Stimulated activated CD4-positive, alpha-beta T cell treated with anti-CD3 and anti-CD28 coated beads, Interleukin-15, amount 100 ng/mL, for 24 hours (primary cell): ENCODE measurements at regions not wholly inside any gene's neighbourhood (a gene's known extent, or its start where the extent isn't known, plus 50 kb on each side); places are given as distances from the start of the nearest gene placed in this dataset.

ENCODE experiments used
- DNase-seq: peaks from one replicate; pipeline ENCODE4 v3.0.0-alpha.2; 2020

DNA sequence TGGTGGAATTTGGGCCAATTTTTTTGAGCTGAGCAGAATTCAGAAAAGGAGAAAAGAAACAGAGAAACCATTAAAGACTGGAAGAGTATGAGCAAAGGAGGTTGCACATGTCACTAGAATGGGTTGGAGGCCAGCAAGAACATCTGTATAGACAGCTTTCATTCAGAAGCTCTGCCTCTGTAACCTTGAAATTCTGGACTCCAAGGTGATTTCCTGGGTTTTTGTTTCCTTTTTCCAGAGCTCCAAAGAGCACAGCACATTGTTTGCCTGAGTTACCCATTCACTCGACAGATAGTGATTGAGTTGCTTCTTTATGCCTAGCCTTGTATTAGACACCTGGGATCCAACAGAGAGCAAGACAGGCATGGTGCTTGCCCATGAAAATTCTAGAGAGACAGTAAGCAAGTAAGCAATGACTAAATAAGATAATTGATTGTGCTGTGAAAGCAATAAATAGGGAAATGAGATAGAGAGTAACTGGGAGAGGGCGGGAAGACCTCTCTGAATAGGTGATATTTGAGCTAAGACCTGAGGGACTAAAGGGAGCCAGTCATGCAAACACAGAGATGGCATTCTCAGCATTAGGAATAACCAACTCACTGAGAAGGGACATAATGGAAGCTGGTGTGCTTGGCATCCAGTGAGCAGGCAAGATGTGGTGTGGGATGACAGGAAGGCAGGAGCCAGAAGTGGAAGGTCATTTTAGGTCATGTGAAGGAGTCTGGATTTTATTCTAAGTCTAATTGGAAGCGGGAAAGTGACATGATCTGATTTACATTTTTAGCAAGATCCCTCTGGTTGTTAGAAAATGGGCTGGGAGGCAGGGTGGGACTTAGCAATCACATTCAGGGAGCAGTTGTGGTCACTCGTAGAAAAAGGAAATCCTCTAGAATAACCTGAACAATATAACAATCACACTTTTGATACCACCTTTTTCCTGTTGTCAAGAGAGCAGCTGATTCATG is 197.5 kb downstream of the HS3ST3A1 start:
- no peak for DNase-seq

DNA sequence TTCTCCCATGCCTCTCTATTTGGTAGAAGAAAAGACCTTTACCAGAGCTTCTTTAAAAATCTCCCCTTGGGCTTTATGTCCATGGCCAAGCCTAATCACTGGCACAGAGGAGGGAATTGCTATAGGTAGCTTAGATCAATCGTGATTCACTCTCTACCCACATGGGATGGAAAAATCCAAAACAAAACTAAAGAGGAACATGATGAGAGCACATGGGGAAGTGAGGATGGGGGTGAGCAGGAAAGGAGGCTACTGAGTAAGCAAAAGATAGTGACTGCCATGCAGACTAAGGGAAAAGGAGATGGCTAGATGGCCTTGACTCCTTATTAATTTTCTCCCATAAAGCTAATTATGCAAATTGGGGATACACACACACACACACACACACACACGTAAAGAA is 201.2 kb downstream of the HS3ST3A1 start:
- DNase-seq, result no peak

DNA sequence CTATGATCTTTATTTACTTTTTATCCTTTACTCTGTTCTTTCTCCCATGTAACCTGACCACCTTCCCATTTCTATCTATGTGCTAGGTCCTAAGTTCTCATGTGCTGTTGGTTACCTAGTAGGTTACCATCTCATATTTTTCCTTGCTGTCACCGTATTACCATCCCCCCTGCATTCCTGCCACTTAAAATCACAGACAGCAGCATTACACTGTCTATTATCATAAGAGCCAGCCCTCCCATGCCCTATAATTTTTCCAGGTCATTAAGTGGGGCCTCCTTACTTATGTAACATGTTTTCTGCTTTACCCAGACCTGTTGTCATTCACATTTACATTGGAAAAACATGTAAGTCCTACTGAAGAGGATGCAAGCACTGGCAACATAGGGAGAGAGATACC is 202.9 kb downstream of the HS3ST3A1 start:
- no peak for DNase-seq

DNA sequence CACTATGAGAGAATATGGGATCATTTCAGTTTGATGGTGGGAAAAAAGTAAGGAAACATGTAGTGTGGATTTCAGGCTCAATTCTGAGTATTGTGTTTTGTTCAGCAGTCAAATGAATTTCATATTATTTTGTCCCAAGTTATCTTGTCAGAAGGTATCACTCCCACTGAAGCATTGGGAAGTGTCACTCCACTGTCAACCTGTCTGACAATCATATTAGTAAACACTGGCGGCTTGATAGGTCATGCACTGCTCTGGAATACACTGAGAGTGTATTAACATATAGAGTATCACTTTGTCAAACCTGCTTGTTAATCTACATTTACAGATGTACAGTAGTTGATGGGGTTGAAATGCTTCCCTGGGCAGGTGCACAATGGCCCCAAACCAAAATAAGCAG is 203.6 kb downstream of the HS3ST3A1 start:
- DNase-seq, result no peak

DNA sequence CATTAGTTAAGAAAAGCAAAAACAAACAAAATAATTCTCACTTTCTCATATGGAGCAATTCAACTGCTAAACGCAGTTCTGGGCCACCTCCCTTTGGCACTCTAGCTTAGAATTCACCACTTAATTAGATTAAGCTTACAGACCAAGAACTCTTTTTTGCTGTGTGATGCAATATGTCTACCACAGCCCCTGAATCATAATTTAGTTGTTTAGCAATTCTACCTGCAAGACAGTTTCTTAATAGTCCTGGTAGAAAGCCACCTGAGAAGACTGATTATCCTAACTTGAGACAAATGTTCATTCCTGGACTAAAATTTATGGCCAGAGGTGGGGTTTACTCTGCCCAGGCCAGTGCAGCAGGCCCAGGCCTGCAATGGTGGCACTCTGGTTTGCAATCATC is 205.9 kb downstream of the HS3ST3A1 start:
- DNase-seq, result no peak

DNA sequence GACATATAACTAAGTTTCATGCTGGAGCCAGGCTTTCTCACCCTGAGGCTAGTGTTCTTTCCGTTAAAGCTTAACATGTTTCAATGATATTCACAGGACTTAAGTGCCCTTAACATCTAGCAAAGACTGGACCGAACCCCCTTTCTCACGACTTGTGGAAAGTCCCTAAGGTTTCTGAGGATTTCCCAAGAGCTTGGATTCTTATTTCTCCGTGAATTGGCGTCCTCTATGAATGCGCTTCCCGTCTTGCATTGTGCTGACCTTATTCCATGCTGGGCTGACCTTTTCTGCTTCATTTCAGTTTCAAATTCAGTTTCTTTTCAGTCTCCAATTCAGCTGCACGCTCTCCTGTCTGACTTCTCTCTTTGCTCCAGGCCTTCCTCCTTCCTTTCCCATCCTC is 206.4 kb downstream of the HS3ST3A1 start:
- no peak for DNase-seq

DNA sequence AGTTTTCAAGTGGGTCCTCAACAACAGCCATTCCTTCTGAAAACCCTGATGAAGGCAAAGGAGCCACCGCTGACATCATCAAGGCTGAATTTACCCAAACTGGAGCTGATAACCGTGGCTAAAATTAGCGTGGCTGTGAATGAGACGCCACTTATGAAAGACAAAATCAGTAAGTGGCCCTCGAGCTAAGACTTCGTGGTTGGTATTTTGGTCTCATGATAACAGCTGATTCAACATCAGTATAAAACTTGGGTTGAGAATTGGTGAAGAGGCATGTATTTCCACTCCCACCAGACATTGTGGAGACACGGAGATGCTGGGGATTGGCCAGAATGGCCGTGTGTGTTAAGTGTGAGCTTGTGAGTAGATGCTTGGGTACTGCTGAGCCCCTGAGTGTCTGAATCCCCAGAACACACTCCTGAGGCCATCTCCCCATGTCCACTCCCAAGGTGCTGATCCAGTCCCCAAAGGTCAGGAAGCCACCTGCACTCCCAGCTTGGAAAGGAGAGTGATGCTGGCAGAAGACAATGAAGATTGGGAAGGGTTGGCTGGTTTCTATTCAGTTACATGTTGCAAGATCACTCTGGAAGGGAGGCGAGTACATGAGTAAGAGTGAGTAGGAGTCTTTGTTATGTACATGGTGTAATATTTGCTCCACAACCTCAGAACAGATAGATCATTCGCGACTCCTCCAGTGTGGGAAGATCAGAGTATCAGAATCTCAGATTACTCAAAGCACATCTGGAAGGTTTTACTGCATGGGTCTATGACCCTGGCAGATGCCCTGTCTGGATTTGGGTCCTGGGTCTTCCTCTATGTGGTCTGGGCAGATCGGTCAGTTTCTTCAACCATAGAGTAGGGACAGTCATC is 207.7 kb downstream of the HS3ST3A1 start:
- no peak for DNase-seq

DNA sequence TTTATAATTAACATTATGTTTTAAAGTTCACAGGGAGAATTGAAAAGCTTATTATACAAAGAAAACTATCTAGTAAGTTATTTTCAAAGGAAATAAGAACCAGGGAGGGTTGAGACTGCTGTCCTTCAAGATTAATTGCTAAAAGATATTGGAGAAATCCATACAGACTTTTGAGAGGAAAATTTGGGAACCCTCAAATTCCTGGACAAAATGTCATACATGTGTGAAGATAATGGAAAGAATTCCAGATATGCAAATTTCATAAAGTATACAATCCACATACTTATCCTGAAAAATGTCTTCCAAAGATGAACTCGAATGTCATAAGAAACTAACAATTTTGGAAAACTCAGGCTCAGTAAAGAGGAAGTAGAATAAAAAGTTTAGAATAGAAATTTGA is 213.8 kb downstream of the HS3ST3A1 start:
- DNase-seq, result no peak

DNA sequence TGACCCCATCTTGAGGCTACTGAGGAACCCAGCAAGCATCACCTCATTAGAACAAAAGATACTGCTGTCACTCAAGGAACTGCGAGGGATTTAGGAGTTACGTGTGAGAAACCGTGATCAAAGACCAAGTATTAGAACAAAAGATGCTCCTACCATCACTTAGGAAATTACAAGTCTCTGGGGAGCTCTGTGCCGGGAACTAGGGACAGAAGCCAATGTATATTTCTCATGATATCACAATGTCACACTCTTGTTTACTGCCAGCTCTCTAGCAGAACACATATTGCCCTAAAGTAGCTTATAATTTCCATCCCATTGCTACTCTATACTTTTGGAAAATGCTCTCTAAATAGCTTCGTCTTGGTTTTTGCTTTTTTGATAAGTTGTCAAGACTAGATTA is 214.5 kb downstream of the HS3ST3A1 start:
- DNase-seq, result no peak

DNA sequence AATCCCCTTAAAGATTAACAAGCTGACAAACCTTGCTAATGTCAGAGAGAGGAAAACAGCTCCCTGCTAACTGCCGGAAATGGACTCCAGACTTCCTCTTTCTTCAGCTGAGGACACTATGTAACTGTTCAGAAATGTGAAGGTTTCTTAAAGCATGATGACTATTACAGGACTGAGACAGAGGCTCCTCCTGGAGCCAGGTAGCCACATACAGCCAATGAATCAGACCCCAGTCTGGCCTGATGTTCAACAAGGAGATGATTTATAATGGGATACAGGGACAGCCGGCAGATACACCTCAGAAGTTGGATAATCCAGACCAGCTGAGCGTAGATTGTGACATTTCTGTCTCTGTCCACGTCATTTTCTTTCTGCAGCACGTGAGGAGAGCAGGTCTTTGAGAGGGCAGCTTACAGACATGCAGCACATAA is 216.2 kb downstream of the HS3ST3A1 start:
- DNase-seq, result no peak

DNA sequence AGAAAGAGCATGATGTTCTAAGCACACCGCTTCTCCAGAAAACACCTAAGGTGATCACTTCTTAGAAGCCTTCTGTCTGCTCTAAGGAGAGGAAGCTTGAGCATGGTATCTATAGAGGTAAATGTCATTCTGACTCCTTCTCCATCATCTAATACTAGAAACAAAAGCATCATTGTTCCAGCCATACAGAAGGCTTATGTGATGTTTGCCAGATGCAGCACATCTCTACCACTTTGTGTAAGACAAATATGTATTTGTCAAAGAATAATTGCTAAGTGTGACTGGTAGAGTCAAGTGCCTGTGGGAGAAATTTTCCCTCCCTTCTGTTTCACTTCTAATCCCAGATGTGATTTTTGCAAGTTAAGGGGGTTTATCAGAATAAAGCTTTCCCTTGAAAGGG is 217.1 kb downstream of the HS3ST3A1 start:
- DNase-seq, result no peak

DNA sequence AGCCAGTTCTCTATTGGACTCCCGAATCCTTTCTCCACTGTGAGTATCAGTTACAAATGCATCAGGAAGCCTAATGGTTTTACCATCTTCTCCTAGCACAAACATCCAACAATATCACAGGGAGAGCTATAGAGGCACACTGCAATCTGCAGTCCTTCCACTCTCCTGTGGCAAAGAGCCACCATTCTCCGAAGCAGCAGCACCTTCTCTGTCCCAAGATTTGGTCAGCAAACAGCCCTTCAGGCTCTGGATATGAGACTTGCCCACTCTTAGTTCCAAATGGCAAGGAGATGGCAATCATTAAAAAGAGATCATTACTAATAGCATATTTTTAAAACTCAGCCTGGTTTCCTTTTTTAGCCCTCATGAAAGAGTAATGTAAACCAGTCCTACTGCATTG is 223.4 kb downstream of the HS3ST3A1 start:
- DNase-seq, result no peak

DNA sequence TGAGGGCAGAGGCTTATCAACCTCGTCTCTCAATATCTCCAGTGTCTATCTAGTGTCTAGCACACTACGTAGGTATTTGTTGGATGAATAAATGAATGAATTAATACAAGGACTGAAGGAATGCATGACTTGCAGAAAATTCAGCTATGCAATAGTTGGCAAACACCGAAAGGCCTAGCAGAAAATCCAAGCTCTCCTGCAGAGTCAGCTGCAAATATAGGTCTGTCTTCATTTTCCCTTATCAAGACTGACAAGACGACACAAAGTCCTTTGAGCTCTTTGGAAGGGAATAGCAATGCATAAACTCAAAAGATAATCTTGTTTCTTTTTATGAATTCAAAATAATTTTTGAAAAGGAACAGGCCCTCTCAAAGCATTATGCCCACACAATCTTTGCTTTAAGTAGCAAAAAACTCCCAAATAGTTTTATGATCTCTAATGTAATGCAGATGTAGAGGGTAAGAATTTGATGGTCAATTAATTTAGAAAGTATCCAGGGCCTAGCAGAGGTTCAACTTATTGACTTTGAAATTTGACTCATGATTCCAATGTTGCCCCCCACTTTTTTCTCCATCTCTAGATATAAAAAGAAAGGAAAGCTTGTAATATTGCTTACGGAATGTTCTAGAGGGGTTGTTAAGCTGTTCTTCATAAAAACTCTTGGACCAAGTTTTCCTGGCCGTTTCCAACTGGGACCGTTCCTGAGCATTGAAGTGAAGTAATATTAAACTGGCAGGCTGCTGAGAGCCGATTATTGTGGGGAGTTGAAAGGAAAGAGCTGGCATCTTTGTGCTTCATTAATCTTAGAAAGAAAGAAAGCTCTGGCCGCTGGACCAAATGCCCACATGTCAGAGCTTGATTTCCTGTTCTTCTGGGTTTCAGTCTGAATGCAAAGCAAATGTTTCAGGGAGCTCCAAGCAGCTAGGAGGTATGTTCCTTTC is 227.3 kb downstream of the HS3ST3A1 start:
- no peak for DNase-seq

DNA sequence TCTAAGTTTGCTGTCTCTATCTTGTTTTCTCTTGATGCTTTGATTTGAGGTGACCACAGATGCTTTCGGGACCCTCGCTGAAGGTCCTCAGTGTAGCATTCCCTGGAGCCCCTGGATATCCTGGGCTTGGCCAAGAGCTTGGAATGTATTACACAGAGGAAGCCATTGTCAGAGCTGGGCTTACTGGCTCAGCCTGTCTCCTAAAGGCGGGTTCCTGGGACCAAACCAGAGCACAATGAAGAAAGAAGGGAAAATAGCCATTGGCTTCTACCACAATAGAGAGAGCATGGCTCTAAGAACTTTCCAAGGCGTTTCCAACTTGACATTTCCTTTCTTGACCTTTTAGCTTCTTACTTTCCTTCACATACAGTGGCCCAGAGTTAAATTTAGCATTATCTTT is 229.3 kb downstream of the HS3ST3A1 start:
- DNase-seq, result no peak

DNA sequence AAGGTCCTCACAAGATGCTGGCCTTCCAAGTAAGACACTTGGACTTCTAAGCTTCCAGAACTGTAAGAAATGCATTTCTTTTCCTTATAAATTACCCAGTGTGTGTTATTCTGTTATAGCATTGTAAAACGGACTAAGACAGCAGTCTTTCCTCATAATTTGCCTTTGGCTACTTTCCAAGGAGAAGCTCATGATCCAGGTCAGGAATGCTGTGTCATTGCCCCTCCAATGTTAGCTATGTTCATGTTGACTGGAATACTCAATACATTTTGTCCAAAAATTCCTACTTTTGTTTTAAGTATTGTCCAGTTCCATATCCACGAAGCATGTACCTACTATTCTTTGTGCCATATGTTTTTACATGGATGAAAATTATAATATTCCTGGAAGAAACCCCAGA is 234.6 kb downstream of the HS3ST3A1 start:
- no peak for DNase-seq

DNA sequence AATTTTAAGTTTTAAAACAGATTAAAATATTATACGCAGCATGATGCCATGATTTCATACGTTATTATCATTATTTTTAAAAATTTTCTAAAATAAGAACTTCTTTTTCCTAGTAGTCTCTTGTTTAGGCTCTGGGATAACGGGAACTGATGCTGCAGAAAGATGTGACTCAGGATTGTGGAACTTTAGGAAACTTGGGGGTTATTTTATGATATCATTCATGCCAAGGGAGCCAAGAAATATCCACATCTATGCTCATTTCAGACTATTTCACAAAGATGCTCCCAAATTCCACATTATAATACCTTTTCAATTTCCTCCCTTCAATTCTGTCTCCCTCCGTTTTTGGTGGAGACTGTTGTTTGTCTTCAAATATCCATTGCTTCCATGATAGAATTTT is 236.4 kb downstream of the HS3ST3A1 start:
- no peak for DNase-seq

DNA sequence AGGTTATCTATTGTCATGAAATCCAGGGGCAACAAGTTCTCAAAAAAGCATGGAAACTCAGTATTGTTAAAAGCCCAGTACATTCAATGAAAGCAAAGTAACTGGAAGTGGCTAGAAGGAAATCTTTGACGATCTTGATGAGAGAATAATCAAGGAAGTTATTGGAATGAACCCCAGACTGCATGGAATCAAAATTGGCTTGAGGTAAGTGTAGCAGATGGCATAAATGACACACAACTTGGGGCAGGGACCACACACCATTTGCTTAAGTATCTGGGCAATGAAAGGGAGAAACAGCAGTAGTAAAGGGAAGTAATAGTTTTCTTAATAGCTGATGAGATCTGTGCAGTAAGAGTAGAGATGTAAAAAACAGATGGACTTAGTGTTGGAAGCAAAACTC is 238.0 kb downstream of the HS3ST3A1 start:
- no peak for DNase-seq

DNA sequence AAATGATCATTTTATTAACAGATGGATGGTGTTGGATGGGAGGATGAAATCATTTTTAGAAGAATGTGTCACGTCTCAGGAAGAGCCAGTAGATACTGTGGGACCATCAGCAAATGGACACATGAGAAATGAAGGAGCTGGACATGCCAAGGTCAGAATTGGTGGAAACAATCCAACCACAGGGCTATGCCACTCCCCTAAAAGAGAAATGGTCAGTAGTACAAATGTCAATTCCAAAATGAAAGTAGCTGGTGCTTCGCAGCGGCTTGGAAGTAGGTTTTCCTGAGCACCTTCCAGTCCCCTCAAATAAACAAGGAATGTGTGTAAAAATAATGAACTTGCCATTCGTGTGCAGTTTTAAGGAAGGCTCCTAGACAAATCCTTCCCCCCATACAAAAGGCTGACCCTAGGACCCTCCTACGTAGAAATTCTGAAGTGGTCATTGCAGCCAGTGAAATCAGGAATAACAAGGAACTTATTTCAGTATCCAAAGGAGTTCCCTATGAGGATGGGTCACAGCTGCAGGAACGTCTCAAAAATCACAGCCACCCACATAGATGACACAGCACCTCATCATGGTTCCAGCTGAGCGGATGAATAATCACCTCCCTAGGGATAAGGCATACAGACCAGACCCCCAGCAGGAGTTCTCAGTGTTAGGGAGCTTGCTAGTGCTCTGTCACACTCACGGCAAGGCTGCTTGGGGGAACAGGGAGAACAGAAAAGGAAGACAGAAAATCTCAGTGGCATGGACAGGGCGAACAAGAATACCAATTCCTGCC is 239.2 kb downstream of the HS3ST3A1 start:
- DNase-seq, result no peak

DNA sequence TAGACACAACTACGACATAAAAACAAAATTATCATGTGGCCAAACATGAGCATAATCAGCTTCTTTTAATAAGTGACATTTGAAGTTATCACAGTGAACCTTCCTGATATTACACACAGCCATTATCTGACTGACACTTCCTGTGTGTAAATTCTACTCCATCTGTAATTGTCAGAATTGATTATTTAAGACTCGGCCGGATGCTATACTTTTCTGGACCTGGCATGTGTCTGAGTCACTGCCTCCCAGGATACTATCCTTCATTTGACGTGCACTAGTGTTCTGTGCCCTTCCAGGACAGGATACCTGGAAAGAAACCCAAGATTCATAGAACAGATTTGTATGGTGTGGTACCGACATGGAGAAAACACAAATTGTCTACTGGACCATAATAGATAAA is 242.0 kb downstream of the HS3ST3A1 start:
- no peak for DNase-seq

DNA sequence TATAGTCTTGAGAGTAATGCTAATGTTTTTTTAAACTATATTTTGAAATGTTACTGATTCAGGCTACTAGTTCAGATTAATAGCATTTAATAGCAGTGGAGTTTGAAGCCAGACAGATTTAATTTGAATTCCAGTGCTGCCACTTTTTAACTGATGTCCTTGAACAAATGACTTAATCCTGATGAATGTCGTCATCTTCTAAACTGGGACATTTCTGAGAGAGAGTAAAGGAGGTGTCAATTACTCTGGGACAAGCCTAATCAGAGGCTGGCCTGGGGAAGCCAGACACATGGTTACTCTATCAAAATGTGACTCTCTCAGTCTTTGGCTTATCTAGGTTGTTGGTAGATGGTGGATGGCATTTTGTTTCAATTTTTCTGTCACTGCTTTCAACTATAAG is 246.7 kb downstream of the HS3ST3A1 start:
- no peak for DNase-seq

DNA sequence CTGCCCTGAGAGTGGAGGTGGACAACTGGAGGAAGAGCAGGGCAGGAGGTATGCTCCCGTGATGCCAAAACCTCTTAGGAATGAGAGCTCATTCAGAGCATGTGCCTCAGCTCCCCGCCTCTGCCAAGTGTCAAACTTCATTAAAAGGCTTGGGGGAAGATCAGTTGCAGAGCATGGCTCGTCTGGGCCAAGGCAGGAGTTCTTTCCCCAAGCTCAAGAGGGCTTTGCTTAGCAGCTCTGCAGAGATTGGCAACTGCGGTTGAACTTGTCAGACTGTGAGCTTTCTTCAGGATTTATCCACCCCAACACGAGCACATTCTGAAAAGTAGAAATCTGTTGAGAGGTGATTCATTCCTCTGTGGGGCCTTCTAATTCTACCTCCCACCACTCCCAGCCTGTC is 248.1 kb downstream of the HS3ST3A1 start:
- no peak for DNase-seq
